ENCODE measurements at regions not wholly inside any gene's neighbourhood (a gene's known extent, or its start where the extent isn't known, plus 50 kb on each side); places are given as distances from the start of the nearest gene placed in this dataset.

DNA sequence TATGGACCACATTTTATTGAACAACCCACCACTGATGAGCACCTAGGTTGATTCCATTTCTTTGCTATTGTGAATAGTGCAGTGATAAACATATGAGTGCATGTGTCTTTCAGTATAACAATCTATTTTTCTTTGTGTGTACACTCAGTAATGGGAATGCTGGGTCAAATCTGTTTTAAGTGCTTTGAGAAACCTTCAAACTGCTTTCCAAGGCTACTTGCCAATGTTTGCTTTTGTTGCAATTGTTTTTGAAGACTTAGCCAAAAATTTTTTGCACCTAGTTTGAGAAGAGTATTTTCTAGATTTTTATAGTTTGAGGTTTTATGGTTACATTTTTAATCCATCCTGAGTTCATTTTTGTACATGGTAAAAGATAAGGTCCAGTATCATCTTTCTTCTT lies 587.4 kb upstream of the SETBP1 start:
- peak; percentile 25 for DNase-seq (ENCODE audit: low read depth in 2 of 2)
- Histone ChIP-seq H3K4me3 (replicated peaks in 1 of 4; ENCODE audit: control extremely low read depth in 1 of 4, insufficient read depth in 1 of 4, low read depth in 3 of 4, low read length in 4 of 4) (no peak overlapping the region), H3K9ac (ENCODE audit: insufficient read depth, low read length) (no peak overlapping the region), H3K4me2 (ENCODE audit: extremely low read depth, insufficient read depth, low read length) (no peak overlapping the region), H4K20me1 (ENCODE audit: control insufficient read depth, extremely low read depth, insufficient read depth, low read length) (no peaks in the 10 kb centered on the region), H3K79me2 (ENCODE audit: control insufficient read depth, insufficient read depth, low read length) (no peaks in the 10 kb centered on the region), H3K36me3 (ENCODE audit: control insufficient read depth, insufficient read depth, low read length) (no peaks in the 10 kb centered on the region), H3K4me1 (ENCODE audit: control insufficient read depth, extremely low read depth, insufficient read depth, low read length) (no peaks in the 10 kb centered on the region), H3K27ac (ENCODE audit: insufficient read depth, low read length) (no peak overlapping the region), H3K27me3 (ENCODE audit: control insufficient read depth, insufficient read depth, low read length) (no peaks in the 10 kb centered on the region), H3K9me3 (ENCODE audit: control insufficient read depth, insufficient read depth, low read depth, low read length) (no peaks in the 10 kb centered on the region), H2AFZ (ENCODE audit: low read length) (no peak overlapping the region)
- no peak for TF ChIP-seq EZH2 (IDR thresholded peaks at IDR 0.05; ENCODE audit: low read length, missing control alignments)
- TF ChIP-seq, protein P1, sequence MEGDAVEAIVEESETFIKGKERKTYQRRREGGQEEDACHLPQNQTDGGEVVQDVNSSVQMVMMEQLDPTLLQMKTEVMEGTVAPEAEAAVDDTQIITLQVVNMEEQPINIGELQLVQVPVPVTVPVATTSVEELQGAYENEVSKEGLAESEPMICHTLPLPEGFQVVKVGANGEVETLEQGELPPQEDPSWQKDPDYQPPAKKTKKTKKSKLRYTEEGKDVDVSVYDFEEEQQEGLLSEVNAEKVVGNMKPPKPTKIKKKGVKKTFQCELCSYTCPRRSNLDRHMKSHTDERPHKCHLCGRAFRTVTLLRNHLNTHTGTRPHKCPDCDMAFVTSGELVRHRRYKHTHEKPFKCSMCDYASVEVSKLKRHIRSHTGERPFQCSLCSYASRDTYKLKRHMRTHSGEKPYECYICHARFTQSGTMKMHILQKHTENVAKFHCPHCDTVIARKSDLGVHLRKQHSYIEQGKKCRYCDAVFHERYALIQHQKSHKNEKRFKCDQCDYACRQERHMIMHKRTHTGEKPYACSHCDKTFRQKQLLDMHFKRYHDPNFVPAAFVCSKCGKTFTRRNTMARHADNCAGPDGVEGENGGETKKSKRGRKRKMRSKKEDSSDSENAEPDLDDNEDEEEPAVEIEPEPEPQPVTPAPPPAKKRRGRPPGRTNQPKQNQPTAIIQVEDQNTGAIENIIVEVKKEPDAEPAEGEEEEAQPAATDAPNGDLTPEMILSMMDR (conservative IDR thresholded peaks at IDR 0.05 in 1 of 2, IDR thresholded peaks at IDR 0.05 in 1 of 2; ENCODE audit: low read depth in 1 of 2, low read length in 2 of 2): no peak

DNA sequence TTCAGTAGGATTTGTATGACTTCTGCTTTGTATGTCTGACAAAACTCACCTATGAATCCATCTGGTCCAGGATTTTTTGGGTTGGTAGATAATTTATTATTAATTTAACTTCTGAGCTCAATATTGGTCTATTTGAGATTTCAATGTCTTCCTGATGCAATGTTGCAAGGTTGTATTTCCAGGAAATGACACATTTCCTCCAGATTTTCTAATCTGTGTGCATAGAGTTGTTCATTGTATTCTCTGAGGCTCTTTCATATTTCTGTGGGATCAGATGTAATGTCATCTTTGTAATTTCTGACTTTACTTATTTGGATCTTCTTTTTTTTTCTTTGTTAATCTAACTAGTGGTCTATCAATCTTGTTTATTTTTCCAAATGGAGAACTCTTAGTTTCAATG lies 584.7 kb upstream of the SETBP1 start:
- Histone ChIP-seq H3K4me1 (ENCODE audit: control insufficient read depth, extremely low read depth, insufficient read depth, low read length) (no peaks in the 10 kb centered on the region), H3K9me3 (ENCODE audit: control insufficient read depth, insufficient read depth, low read depth, low read length) (no peaks in the 10 kb centered on the region), H3K36me3 (ENCODE audit: control insufficient read depth, insufficient read depth, low read length) (no peaks in the 10 kb centered on the region), H3K79me2 (ENCODE audit: control insufficient read depth, insufficient read depth, low read length) (no peaks in the 10 kb centered on the region), H3K27ac (ENCODE audit: insufficient read depth, low read length) (no peak overlapping the region), H2AFZ (ENCODE audit: low read length) (no peak overlapping the region), H4K20me1 (ENCODE audit: control insufficient read depth, extremely low read depth, insufficient read depth, low read length) (no peaks in the 10 kb centered on the region), H3K9ac (ENCODE audit: insufficient read depth, low read length) (no peak overlapping the region), H3K27me3 (ENCODE audit: control insufficient read depth, insufficient read depth, low read length) (no peaks in the 10 kb centered on the region), H3K4me2 (ENCODE audit: extremely low read depth, insufficient read depth, low read length) (no peak overlapping the region), H3K4me3 (replicated peaks in 1 of 4; ENCODE audit: control extremely low read depth in 1 of 4, insufficient read depth in 1 of 4, low read depth in 3 of 4, low read length in 4 of 4) (no peak overlapping the region)
- DNase-seq (ENCODE audit: low read depth in 2 of 2): no peak
- TF ChIP-seq, protein P1 (conservative IDR thresholded peaks at IDR 0.05 in 1 of 2, IDR thresholded peaks at IDR 0.05 in 1 of 2; ENCODE audit: low read depth in 1 of 2, low read length in 2 of 2): no peak
- TF ChIP-seq EZH2 (IDR thresholded peaks at IDR 0.05; ENCODE audit: low read length, missing control alignments): no peak

- Histone ChIP-seq H2AFZ (ENCODE audit: low read length) (no peak overlapping the region), H3K36me3 (ENCODE audit: control insufficient read depth, insufficient read depth, low read length) (no peaks in the 10 kb centered on the region), H3K4me1 (ENCODE audit: control insufficient read depth, extremely low read depth, insufficient read depth, low read length) (no peaks in the 10 kb centered on the region), H3K9me3 (ENCODE audit: control insufficient read depth, insufficient read depth, low read depth, low read length) (no peaks in the 10 kb centered on the region), H3K27ac (ENCODE audit: insufficient read depth, low read length) (no peak overlapping the region), H3K9ac (ENCODE audit: insufficient read depth, low read length) (no peak overlapping the region), H3K79me2 (ENCODE audit: control insufficient read depth, insufficient read depth, low read length) (no peaks in the 10 kb centered on the region), H3K4me3 (replicated peaks in 1 of 4; ENCODE audit: control extremely low read depth in 1 of 4, insufficient read depth in 1 of 4, low read depth in 3 of 4, low read length in 4 of 4) (no peak overlapping the region), H3K27me3 (ENCODE audit: control insufficient read depth, insufficient read depth, low read length) (no peaks in the 10 kb centered on the region), H4K20me1 (ENCODE audit: control insufficient read depth, extremely low read depth, insufficient read depth, low read length) (no peaks in the 10 kb centered on the region), H3K4me2 (ENCODE audit: extremely low read depth, insufficient read depth, low read length) (no peak overlapping the region)
- DNase-seq (ENCODE audit: low read depth in 2 of 2): peak; percentile 50 to 58
- TF ChIP-seq EZH2 (IDR thresholded peaks at IDR 0.05; ENCODE audit: low read length, missing control alignments): no peak
- TF ChIP-seq, protein P1 (conservative IDR thresholded peaks at IDR 0.05 in 1 of 2, IDR thresholded peaks at IDR 0.05 in 1 of 2; ENCODE audit: low read depth in 1 of 2, low read length in 2 of 2): peak; percentile 26 to 31
Observed at GRCh38 chr18:44098551-44099098, 582.1 kb upstream of the SETBP1 start.
